T-cell (primary cell): ENCODE measurements at regions not wholly inside any gene's neighbourhood (a gene's known extent, or its start where the extent isn't known, plus 50 kb on each side); places are given as distances from the start of the nearest gene placed in this dataset.

Source experiments
- ATAC-seq, 4 experiments: fragments of 200-7000 bp in 3 of 4; fragments of 150-1000 bp in 1 of 4; cut with Tn5 transposase; replicated peaks in 1 of 4; 1 replicate in 3 of 4; 2 replicates in 1 of 4; pipeline ENCODE4 v1.10.0; 2021; ENCODE audit warnings: moderate library complexity in 3 of 4, mild to moderate bottlenecking in 2 of 4, moderate number of reproducible peaks in 1 of 4
- CTCF ChIA-PET, 2 donors: fragments of 300-600 bp; sonication (Branson Sonifier 250); formaldehyde crosslinking; loops; one replicate each; lab custom pipeline; 2022; ENCODE audit warnings: antibody characterized with exemption in 2 of 2; lab: Charles Lee
- POLR2A ChIA-PET, 2 donors: fragments of 300-600 bp; sonication (Branson Sonifier 250); formaldehyde crosslinking; loops; one replicate each; lab custom pipeline; 2022; ENCODE audit warnings: antibody characterized with exemption in 2 of 2; lab: Charles Lee
- DNase-seq, 35 experiments: peaks; one replicate each; pipeline versions ENCODE4 v3.0.0 to v3.0.0-alpha.2; 2013 to 2023
- H3K27ac ChIP-seq: one replicate; pipeline ENCODE4 v1.5.1; 2013; ENCODE audit warnings: low read length
- H3K27me3 ChIP-seq, 2 experiments: replicated peaks in 1 of 2; 1 replicate in 1 of 2; 2 replicates in 1 of 2; pipeline versions ENCODE4 v1.6.1 to v1.7.0; 2013; ENCODE audit warnings: low read length in 1 of 2, mixed read lengths in 1 of 2; ENCODE audit not compliant: control insufficient read depth in 2 of 2, insufficient read depth in 2 of 2; ENCODE audit errors: extremely low read depth in 1 of 2
- H3K36me3 ChIP-seq, 2 donors: 1 replicate in 1 of 2; 2 replicates in 1 of 2; pipeline versions ENCODE4 v1.6.1 to v1.7.0; 2013; ENCODE audit warnings: low read length in 1 of 2; ENCODE audit not compliant: control insufficient read depth in 2 of 2, insufficient read depth in 1 of 2; ENCODE audit errors: extremely low read depth in 1 of 2
- H3K4me1 ChIP-seq, 2 experiments: 1 replicate in 1 of 2; 2 replicates in 1 of 2; pipeline versions ENCODE4 v1.6.1 to v1.7.0; 2013; ENCODE audit warnings: low read length in 2 of 2, mixed read lengths in 1 of 2; ENCODE audit not compliant: insufficient read depth in 2 of 2, control insufficient read depth in 1 of 2; ENCODE audit errors: extremely low read depth in 1 of 2
- H3K4me3 ChIP-seq, 2 donors: 1 replicate in 1 of 2; 2 replicates in 1 of 2; pipeline versions ENCODE4 v1.5.1 to v1.7.0; 2013; ENCODE audit warnings: mild to moderate bottlenecking in 2 of 2, low read length in 1 of 2, moderate library complexity in 1 of 2; ENCODE audit not compliant: control insufficient read depth in 1 of 2; ENCODE audit errors: extremely low read depth in 1 of 2
- H3K9me3 ChIP-seq: 2 replicates; pipeline ENCODE4 v1.7.0; 2013
- H3K27ac Mint-ChIP-seq, 2 donors: one replicate each; pipeline ENCODE4 v1.8.0; 2020 to 2021; ENCODE audit warnings: mild to moderate bottlenecking in 2 of 2, mixed read lengths in 2 of 2
- H3K27me3 Mint-ChIP-seq, 2 donors: one replicate each; pipeline ENCODE4 v1.8.0; 2021 to 2022; ENCODE audit warnings: mixed read lengths in 2 of 2
- H3K36me3 Mint-ChIP-seq: one replicate; pipeline ENCODE4 v1.8.0; 2021; ENCODE audit warnings: mixed read lengths
- H3K4me1 Mint-ChIP-seq, 3 donors: one replicate each; pipeline ENCODE4 v1.8.0; 2020 to 2022; ENCODE audit warnings: mixed read lengths in 3 of 3, mild to moderate bottlenecking in 1 of 3
- H3K4me3 Mint-ChIP-seq, 3 donors: one replicate each; pipeline ENCODE4 v1.8.0; 2020 to 2022; ENCODE audit warnings: mild to moderate bottlenecking in 3 of 3, mixed read lengths in 3 of 3, moderate library complexity in 3 of 3
- H3K9me3 Mint-ChIP-seq, 3 donors: one replicate each; pipeline ENCODE4 v1.8.0; 2020 to 2022; ENCODE audit warnings: mixed read lengths in 3 of 3
- WGBS: methylation state at CpG from one replicate; pipeline ENCODE4 v1.1.5; 2013; ENCODE audit warnings: missing lambda C conversion rate; ENCODE audit not compliant: insufficient coverage; 5-methylcytosine and 5-hydroxymethylcytosine counted together

DNA sequence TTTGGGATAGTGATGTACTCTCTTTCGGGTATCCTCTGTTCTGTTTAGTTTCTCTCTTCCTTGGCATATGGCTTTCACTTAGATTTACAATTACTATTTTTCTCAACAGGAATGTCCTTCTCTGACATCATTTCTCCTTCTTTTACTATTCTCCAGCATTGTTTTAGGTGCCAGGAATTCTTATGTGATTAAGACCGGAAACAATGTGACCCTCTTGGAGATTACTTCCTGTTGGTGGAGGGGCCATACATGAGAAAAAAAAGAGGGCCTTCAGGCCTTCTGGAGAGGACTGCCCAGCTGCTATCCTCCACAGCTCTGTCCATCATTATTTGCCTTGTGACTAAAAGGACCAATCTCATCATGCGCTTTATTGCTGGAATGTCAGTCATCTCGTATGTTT, 50.4 kb upstream of the ADAMTS5 start:
- Histone ChIP-seq H3K9me3 (no peaks in the 10 kb centered on the region), H3K27me3 (no peaks in the 10 kb centered on the region), H3K4me3 (no peak overlapping the region), H3K27ac (no peak overlapping the region), H3K4me1 (no peaks in the 10 kb centered on the region), H3K36me3 (no peaks in the 10 kb centered on the region)
- POLR2A ChIA-PET = no interaction called here
- WGBS = no CpG with 5 or more reads among the region's 4 CpGs
- Mint-ChIP-seq H3K4me3 (no peak overlapping the region), H3K4me1 (no peaks in the 10 kb centered on the region), H3K27ac (no peak overlapping the region), H3K36me3 (no peaks in the 10 kb centered on the region), H3K9me3 (peaks cover 0 to 16% (median 4%) of the 10 kb centered on the region in 3 donors), H3K27me3 (peaks cover 0 to 6% of the 10 kb centered on the region in 2 donors)
- DNase-seq (no peak), ATAC-seq (no peak)
- CTCF ChIA-PET = interaction anchor here in 1 of 2 donors (0.6 kb wide), 1 partner anchor 1401 kb away, joined by 3 read pairs; no protein-coding TSS in a partner anchor
